ENCODE measurements at regions not wholly inside any gene's neighbourhood (a gene's known extent, or its start where the extent isn't known, plus 50 kb on each side); places are given as distances from the start of the nearest gene placed in this dataset.

- intact Hi-C loops (cut with DNase I; ENCODE audit: low total_unique reads): no loop called here
Measured at GRCh38 chr5:57831090-57831489, 348.5 kb upstream of the ACTBL2 start.

DNA sequence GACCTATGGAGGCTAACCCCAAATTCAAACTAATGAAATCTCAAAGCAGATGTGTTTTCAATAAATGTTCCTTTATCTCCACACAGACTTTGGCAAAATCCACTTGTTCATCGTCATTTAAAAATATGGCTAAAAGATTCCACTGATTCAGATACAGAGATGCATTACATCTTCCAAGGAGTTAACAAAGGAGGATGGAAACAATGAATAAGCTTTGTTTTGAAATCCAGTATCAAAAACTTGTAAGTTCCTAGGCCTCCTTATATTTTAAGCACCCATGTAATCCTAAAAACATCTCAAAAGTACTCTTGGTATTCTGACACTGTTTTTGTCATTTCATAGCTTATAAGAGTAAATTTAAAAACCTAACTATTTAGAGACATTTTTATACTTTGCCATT lies 345.6 kb upstream of the ACTBL2 start:
- Histone ChIP-seq H3K27ac (no peak overlapping the region), H3K27me3 (no peaks in the 10 kb centered on the region), H3K4me3 (no peak overlapping the region), H3K4me1 (no peaks in the 10 kb centered on the region), H3K36me3 (no peaks in the 10 kb centered on the region), H3K9me3 (no peaks in the 10 kb centered on the region)
- intact Hi-C loops (cut with DNase I; ENCODE audit: low total_unique reads): no loop called here
- no peak for TF ChIP-seq CTCF (IDR thresholded peaks at IDR 0.05)
- no peak for TF ChIP-seq EP300 (IDR thresholded peaks at IDR 0.05)
- TF ChIP-seq POLR2AphosphoS5 (IDR thresholded peaks at IDR 0.05): no peak
- TF ChIP-seq POLR2A (IDR thresholded peaks at IDR 0.05): no peak
- WGBS, 5 donors: 88 to 97% (median 91%) methylated on average over 1 of the region's 1 CpG
- DNase-seq: no peak

More at GRCh38 chr5:57831090-57831489, 348.5 kb upstream of the ACTBL2 start:
- peaks cover 0 to 10% (median 3%) of the 10 kb centered on the region in 4 donors for H3K4me1 ChIP-seq
- no peak overlapping the region for H3K27ac ChIP-seq
- H3K9me3 ChIP-seq: no peaks in the 10 kb centered on the region
- no peaks in the 10 kb centered on the region for H3K36me3 ChIP-seq
- TF ChIP-seq POLR2AphosphoS5 (IDR thresholded peaks at IDR 0.05): no peak
- no peak for TF ChIP-seq CTCF (IDR thresholded peaks at IDR 0.05)
- TF ChIP-seq EP300 (IDR thresholded peaks at IDR 0.05): no peak
- no peak for TF ChIP-seq POLR2A (IDR thresholded peaks at IDR 0.05)
- DNase-seq: no peak
- no peak overlapping the region for H3K4me3 ChIP-seq
- no peaks in the 10 kb centered on the region for H3K27me3 ChIP-seq

DNA sequence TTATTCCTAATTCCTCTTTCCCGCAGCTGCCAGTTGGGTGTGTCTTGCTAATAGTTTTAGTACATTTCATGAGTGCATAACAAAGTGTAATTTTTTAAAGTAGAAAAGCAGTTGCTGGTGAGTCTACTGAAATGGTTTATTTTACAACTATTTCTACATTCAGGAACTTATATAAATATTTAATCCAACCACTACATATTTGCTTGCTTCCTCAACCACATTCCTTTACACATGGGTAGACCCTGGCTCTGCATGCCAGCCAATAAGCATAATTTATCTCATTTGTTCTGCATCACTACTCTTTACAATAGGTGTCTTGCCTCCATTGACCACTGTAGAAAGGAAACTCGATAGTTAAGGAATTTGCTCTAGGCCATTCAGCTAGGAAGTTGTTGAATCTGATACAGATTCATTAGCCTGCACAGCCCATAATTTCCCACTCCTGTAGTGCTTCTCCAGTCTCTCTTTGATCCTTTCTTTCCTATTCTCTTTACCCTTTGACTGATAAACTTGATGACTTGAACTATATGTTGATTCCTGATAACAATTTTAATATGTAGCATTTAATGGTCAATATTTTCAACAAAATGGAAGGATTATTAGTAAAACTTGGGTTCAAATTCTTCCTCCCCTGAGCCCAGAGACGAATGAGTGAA lies 342.5 kb upstream of the ACTBL2 start:
- no peak for TF ChIP-seq EP300 (IDR thresholded peaks at IDR 0.05)
- no peak for TF ChIP-seq CTCF (IDR thresholded peaks at IDR 0.05)
- TF ChIP-seq POLR2AphosphoS5 (IDR thresholded peaks at IDR 0.05): no peak
- no peak for TF ChIP-seq POLR2A (IDR thresholded peaks at IDR 0.05)
- no peaks in the 10 kb centered on the region for H3K4me1 ChIP-seq
- H3K4me3 ChIP-seq: no peak overlapping the region
- peaks cover 0 to 11% (median 0%) of the 10 kb centered on the region in 4 donors for H3K9me3 ChIP-seq
- 73 to 85% (median 75%) methylated on average over 3 of the region's 3 CpGs for WGBS, 5 donors
- no peaks in the 10 kb centered on the region for H3K36me3 ChIP-seq
- intact Hi-C loops (cut with DNase I; ENCODE audit: low total_unique reads): no loop called here
- H3K27me3 ChIP-seq: no peaks in the 10 kb centered on the region
- no peak for DNase-seq
- H3K27ac ChIP-seq: no peak overlapping the region

DNA sequence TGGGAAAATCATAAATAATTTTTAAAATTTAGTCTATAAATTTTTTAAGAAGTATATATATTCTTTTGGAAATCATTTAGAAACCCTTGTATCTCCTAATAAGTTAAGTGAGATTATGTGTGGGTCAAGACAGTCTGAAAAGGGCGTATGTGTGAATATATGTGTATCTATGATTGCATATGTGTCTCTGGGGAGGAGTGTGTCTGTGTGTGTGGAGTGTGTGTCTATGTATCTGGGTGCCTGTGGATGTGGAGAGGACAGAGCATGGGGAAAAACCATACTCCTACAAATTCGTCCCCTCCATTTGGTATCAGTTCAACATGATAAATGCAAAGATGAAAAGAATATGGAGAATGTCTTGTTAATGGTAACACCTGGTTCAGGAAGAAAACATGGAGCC lies 342.0 kb upstream of the ACTBL2 start:
- Histone ChIP-seq H3K27ac (no peak overlapping the region), H3K4me1 (no peaks in the 10 kb centered on the region), H3K36me3 (no peaks in the 10 kb centered on the region), H3K27me3 (no peaks in the 10 kb centered on the region), H3K4me3 (no peak overlapping the region), H3K9me3 (peaks cover 0 to 11% (median 0%) of the 10 kb centered on the region in 4 donors)
- intact Hi-C loops (cut with DNase I; ENCODE audit: low total_unique reads): no loop called here
- DNase-seq: no peak
- 74 to 91% (median 82%) methylated on average over 2 of the region's 2 CpGs for WGBS, 5 donors
- no peak for TF ChIP-seq POLR2AphosphoS5 (IDR thresholded peaks at IDR 0.05)
- no peak for TF ChIP-seq CTCF (IDR thresholded peaks at IDR 0.05)
- TF ChIP-seq POLR2A (IDR thresholded peaks at IDR 0.05): no peak
- no peak for TF ChIP-seq EP300 (IDR thresholded peaks at IDR 0.05)

Data from stomach (tissue), 8 donors.